Small intestine (tissue), 7 donors: ENCODE measurements at regions not wholly inside any gene's neighbourhood (a gene's known extent, or its start where the extent isn't known, plus 50 kb on each side); places are given as distances from the start of the nearest gene placed in this dataset.

ENCODE experiments used
- DNase-seq, 2 donors: peaks; one replicate each; pipeline versions ENCODE4 v3.0.0 to v3.0.0-alpha.2; 2013
- FAIRE-seq: peaks from 2 replicates; lab custom pipeline; 2012; peaks lifted over from hg19 to GRCh38; lab: Jason Lieb, UNC
- H3K27ac ChIP-seq, 3 donors: one replicate each; pipeline ENCODE4 v1.5.1; 2013; ENCODE audit warnings: low read length in 2 of 3, mild to moderate bottlenecking in 2 of 3, control low read depth in 1 of 3, inconsistent platforms in 1 of 3, low read depth in 1 of 3, moderate library complexity in 1 of 3
- H3K27me3 ChIP-seq, 3 donors: one replicate each; pipeline ENCODE4 v1.6.1; 2013; ENCODE audit warnings: low read length in 3 of 3, inconsistent platforms in 1 of 3; ENCODE audit not compliant: control insufficient read depth in 3 of 3, insufficient read depth in 3 of 3
- H3K36me3 ChIP-seq, 3 donors: one replicate each; pipeline ENCODE4 v1.6.1; 2013; ENCODE audit warnings: low read length in 3 of 3, inconsistent platforms in 1 of 3, low read depth in 1 of 3, mild to moderate bottlenecking in 1 of 3, moderate library complexity in 1 of 3; ENCODE audit not compliant: control insufficient read depth in 3 of 3, insufficient read depth in 2 of 3
- H3K4me1 ChIP-seq, 3 donors: one replicate each; pipeline ENCODE4 v1.6.1; 2013; ENCODE audit warnings: low read length in 2 of 3, inconsistent platforms in 1 of 3, low read depth in 1 of 3, mild to moderate bottlenecking in 1 of 3, moderate library complexity in 1 of 3; ENCODE audit not compliant: control insufficient read depth in 3 of 3, insufficient read depth in 2 of 3
- H3K4me3 ChIP-seq, 3 donors: one replicate each; pipeline ENCODE4 v1.5.1; 2013; ENCODE audit warnings: low read length in 3 of 3, control low read depth in 1 of 3, inconsistent platforms in 1 of 3, low read depth in 1 of 3, mild to moderate bottlenecking in 1 of 3, moderate library complexity in 1 of 3
- H3K9me3 ChIP-seq, 2 donors: one replicate each; pipeline ENCODE4 v1.6.1; 2013; ENCODE audit warnings: low read depth in 1 of 2, low read length in 1 of 2; ENCODE audit not compliant: control insufficient read depth in 2 of 2, insufficient read depth in 1 of 2
- WGBS, 3 donors: extraction: QIAGEN DNeasy Blood & Tissue Kit; methylation state at CpG; one replicate each; pipeline ENCODE4 v1.1.7; 2013; 5-methylcytosine and 5-hydroxymethylcytosine counted together
- donor health status: healthy with polysubstance abuse.
- donor health status: control.
- donor health status: control.
- donor health status: Bipolar disorder and iron deficiency.
- donor health status: healthy.

DNA sequence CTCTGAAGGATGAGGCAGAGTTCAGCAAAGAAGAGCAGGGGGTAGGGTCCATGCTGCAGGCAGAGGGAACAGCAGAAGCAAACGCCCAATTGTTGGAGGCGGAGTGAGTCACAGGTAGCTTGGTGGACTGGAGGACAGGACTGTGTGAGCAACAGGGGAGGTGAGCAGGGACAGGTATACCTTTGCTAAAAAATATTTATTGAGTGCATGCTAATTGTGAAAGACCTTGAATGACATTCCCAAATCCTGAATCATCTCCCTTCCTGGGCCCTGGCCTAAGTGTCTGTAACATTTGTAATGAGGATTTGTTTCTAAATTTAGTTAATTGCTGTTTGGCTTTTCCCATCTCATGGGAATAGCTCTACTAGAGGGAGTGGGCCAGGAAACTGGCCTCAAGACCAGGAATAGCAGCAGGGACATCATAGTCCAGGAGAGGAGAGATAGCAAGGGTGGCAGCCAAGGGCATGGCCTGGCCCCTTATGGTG is 123.7 kb downstream of the FOXD2 start:
- H3K4me3 ChIP-seq = no peak overlapping the region
- FAIRE-seq (no peak), DNase-seq (no peak)
- H3K9me3 ChIP-seq = no peaks in the 10 kb centered on the region
- WGBS, 3 donors = 64 to 77% (median 68%) methylated on average over 2 of the region's 2 CpGs
- peaks cover 0 to 41% (median 4%) of the 10 kb centered on the region in 3 donors for H3K4me1 ChIP-seq
- no peaks in the 10 kb centered on the region for H3K27me3 ChIP-seq
- no peak overlapping the region for H3K27ac ChIP-seq
- H3K36me3 ChIP-seq = no peaks in the 10 kb centered on the region

DNA sequence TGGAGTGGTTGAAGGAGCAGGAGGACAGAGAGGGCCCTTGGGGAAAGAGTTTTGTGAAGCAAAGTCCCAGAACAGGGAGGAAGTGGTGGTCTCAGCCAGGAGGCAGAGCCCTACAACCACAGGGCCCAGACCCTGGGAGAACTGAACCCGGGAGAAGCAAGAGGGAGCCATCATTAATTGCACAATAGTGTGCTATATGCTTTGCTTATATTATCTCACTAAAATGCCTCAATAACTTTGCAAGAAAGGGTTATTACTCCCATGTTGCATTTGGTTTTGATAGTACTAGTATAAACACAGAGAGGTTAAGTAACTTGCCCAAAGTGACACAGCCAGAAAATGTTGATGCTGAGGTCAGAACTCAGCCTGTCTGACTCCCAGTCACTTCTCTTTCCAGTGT is 124.3 kb downstream of the FOXD2 start:
- 69 to 96% (median 94%) methylated on average over 1 of the region's 1 CpG for WGBS, 3 donors
- FAIRE-seq = no peak

DNA sequence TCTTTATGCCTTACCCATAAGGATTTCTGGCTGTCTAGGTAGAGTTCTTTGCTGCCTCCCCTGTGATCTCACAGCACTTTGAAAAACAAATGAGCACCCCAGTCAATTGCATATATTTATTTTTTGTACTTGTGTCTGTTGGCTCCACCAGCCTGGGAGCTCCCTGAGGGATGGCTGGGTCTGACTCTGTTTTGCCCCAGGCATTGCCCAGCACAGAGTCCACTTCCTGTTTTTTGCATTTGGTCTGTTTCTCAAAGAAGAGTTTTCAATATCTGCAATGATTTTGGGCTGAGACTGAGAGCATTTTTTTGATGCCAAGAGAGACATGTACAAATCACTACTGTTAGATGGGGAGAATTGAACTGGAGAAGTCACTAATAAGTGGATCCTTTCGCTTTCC is 125.0 kb downstream of the FOXD2 start:
- Histone ChIP-seq H3K27me3 (no peaks in the 10 kb centered on the region), H3K4me3 (no peak overlapping the region), H3K36me3 (no peaks in the 10 kb centered on the region), H3K4me1 (peaks cover 0 to 41% (median 4%) of the 10 kb centered on the region in 3 donors), H3K27ac (no peak overlapping the region), H3K9me3 (no peaks in the 10 kb centered on the region)
- DNase-seq = no peak
- FAIRE-seq = no peak
- 90 to 100% (median 96%) methylated on average over 1 of the region's 1 CpG for WGBS, 3 donors

More for the DNA sequence above, 124.3 kb downstream of the FOXD2 start:
- Histone ChIP-seq H3K4me3 (no peak overlapping the region), H3K4me1 (peaks cover 0 to 41% (median 4%) of the 10 kb centered on the region in 3 donors), H3K9me3 (no peaks in the 10 kb centered on the region), H3K27ac (no peak overlapping the region), H3K36me3 (no peaks in the 10 kb centered on the region), H3K27me3 (no peaks in the 10 kb centered on the region)
- DNase-seq = no peak

DNA sequence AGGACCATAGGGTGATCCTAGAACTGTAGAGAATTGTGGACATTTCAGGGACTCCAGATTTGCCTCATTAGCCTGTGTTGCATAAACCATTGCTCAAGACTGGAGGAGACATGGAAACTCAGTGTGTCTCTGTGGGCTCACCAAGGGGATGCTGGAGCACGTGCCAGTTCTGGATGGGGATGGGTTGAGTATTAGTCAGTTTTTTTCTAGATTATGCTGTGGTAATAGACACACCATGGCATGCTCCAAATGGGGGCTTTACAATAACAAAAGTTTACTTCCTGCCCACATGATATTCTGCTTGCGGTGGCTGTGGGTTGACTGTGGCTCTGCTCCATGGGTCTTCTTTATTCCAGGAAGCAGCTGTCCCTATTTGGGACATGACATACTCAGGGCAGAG is 125.4 kb downstream of the FOXD2 start:
- Histone ChIP-seq H3K9me3 (no peaks in the 10 kb centered on the region), H3K27me3 (no peaks in the 10 kb centered on the region), H3K36me3 (no peaks in the 10 kb centered on the region), H3K4me1 (peaks cover 0 to 41% (median 4%) of the 10 kb centered on the region in 3 donors), H3K27ac (no peak overlapping the region), H3K4me3 (no peak overlapping the region)
- no peak for DNase-seq
- 63 to 80% (median 73%) methylated on average over 2 of the region's 2 CpGs for WGBS, 3 donors
- FAIRE-seq = no peak

DNA sequence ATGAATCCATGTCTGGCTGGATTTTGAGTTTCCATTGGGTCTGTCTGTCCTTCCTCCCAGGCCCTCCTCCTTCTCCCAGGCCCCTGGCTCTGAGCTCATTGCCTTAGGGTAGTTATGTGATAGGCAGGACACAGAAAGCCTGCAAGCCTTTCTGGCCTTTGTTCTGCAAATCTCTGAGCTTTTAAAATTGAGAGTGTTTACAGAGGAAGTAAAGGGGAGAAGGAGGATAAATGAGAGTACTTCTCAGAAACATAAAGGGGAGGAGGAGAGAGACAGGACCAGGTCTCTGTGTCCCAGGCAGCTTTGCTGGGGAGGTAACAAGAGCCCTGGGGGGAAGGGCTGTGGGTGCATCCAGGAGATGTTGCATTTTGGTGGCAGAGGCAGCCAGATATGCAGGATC is 126.7 kb downstream of the FOXD2 start:
- no peaks in the 10 kb centered on the region for H3K36me3 ChIP-seq
- peaks cover 0 to 36% (median 0%) of the 10 kb centered on the region in 3 donors for H3K4me1 ChIP-seq
- no peak overlapping the region for H3K4me3 ChIP-seq
- no peak overlapping the region for H3K27ac ChIP-seq
- DNase-seq (no peak), FAIRE-seq (no peak)
- no peaks in the 10 kb centered on the region for H3K27me3 ChIP-seq
- no peaks in the 10 kb centered on the region for H3K9me3 ChIP-seq

DNA sequence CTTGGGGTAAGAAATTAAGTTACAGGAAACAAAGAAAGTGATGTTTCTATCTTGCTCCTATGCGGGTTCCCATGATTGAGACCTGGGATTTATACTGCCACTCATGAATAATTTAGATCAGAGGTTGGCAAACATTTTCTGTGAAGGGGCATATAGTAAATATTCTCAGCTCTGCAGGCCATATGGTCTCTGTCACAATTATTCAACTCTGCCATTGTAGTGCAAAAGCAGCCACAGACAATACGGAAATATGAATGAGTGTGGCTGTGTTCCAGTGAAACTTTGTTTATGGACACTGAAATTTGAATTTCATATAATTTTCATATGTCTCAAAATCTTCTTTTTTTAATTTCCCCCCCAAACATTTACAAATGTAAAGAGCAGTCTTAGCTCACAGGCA is 127.2 kb downstream of the FOXD2 start:
- Histone ChIP-seq H3K9me3 (no peaks in the 10 kb centered on the region), H3K4me1 (peaks cover 0 to 36% (median 0%) of the 10 kb centered on the region in 3 donors), H3K36me3 (no peaks in the 10 kb centered on the region), H3K27me3 (no peaks in the 10 kb centered on the region), H3K4me3 (no peak overlapping the region), H3K27ac (no peak overlapping the region)
- FAIRE-seq = no peak
- no peak for DNase-seq
- 85 to 97% (median 88%) methylated on average over 2 of the region's 2 CpGs for WGBS, 3 donors

DNA sequence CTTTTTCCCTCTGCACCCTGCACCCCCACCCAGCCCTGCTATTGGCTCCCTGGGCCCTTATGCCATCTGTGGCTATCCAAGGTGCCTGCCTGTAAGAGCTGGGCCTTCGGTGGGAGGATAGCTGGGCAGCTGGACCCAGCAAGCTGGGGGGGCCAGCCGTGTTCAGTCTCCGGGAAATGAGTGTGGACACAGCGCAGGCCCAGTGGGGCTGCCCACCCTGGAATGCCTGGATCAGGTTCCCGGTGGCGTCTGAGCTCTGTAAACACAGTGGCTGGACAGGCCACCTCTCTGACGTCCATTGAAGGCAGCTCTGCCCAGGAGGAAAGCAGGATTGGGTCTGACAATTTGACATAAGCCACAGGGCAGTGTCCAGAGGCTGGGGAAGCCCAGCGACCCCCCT is 127.8 kb downstream of the FOXD2 start:
- FAIRE-seq = no peak
- H3K4me3 ChIP-seq = no peak overlapping the region

DNA sequence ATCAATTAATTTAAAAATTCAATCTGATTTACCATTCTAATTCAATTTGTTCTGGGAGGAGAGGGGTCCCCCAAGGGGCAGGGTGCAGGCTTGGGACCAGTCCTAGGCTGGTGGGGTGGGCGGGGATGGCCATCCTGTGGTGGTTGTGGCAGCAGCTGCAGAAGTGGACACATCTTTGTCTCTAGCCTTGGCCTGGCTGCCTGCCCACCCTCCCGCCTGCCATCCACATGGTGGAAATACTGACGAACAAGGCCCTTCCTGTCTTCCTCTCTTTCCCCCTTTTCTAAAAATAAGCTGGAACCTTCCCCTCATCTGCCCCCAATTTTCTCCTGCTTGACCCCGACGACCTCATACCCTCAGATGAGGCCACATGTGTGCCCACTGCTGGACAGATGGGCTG is 130.9 kb downstream of the FOXD2 start:
- DNase-seq = no peak
- no peak overlapping the region for H3K4me3 ChIP-seq
- no peak overlapping the region for H3K27ac ChIP-seq
- no peaks in the 10 kb centered on the region for H3K9me3 ChIP-seq
- FAIRE-seq = no peak
- H3K27me3 ChIP-seq = no peaks in the 10 kb centered on the region
- peaks cover 0 to 21% (median 0%) of the 10 kb centered on the region in 3 donors for H3K4me1 ChIP-seq
- H3K36me3 ChIP-seq = no peaks in the 10 kb centered on the region
- 58 to 69% (median 69%) methylated on average over 5 of the region's 5 CpGs for WGBS, 3 donors

More for the DNA sequence above, 127.8 kb downstream of the FOXD2 start:
- H3K27ac ChIP-seq = no peak overlapping the region
- peaks cover 0 to 32% (median 0%) of the 10 kb centered on the region in 3 donors for H3K4me1 ChIP-seq
- H3K36me3 ChIP-seq = no peaks in the 10 kb centered on the region
- WGBS, 3 donors = 79 to 84% (median 80%) methylated on average over 8 of the region's 8 CpGs
- no peaks in the 10 kb centered on the region for H3K27me3 ChIP-seq
- no peaks in the 10 kb centered on the region for H3K9me3 ChIP-seq
- no peak for DNase-seq

DNA sequence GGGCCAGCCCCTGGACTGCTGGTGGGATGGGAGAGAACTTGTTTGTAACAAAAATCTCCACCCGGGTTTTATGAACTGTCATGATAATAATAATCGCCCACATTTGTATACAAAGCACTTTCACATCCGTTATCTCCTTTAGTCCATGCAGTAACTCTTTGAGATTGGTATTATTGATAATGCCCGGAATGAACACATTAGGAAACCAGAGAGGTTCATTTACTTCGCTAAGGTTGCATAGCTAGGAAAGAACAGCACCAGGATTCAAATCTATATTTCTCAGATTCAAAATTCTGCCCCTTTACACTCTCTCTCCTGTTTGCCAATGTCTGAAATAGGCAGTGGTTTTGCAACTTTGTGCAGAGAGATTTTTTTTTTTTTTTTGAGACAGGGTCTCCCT is 131.4 kb downstream of the FOXD2 start:
- WGBS, 3 donors = 29 to 58% (median 44%) methylated on average over 5 of the region's 5 CpGs
- H3K27ac ChIP-seq = no peak overlapping the region
- no peak for FAIRE-seq
- H3K9me3 ChIP-seq = no peaks in the 10 kb centered on the region
- peaks cover 0 to 21% (median 0%) of the 10 kb centered on the region in 3 donors for H3K4me1 ChIP-seq
- no peak for DNase-seq
- no peaks in the 10 kb centered on the region for H3K27me3 ChIP-seq
- H3K36me3 ChIP-seq = no peaks in the 10 kb centered on the region
- no peak overlapping the region for H3K4me3 ChIP-seq
